IMR-90 (cell line): ENCODE measurements at regions not wholly inside any gene's neighbourhood (a gene's known extent, or its start where the extent isn't known, plus 50 kb on each side); places are given as distances from the start of the nearest gene placed in this dataset.
A peak's percentile ranks its signal among the peaks of the same experiment; 100 is the strongest.

ENCODE experiments used
- ATAC-seq: fragments of 200-7000 bp; cut with Tn5 transposase; 2 replicates; pipeline ENCODE4 v1.9.1; 2020; ENCODE audit warnings: low read depth, mild to moderate bottlenecking, moderate library complexity
- BruUV-seq: library from RNA; stranded (reverse); fragments of 400-500 nt; replicated peaks from 2 replicates; lab custom pipeline; 2021; lab: Mats Ljungman, UMichigan
- CTCF ChIA-PET: fragments of 300-600 bp; formaldehyde crosslinking; extraction: SDS; loops from one replicate; lab custom pipeline; 2021; ENCODE audit warnings: antibody characterized with exemption; lab: Yijun Ruan, JAX
- POLR2A ChIA-PET: fragments of 300-600 bp; sonication (Branson Sonifier 250); formaldehyde crosslinking; loops from one replicate; lab custom pipeline; 2022; ENCODE audit warnings: antibody characterized with exemption; ENCODE audit not compliant: unreplicated experiment; lab: Charles Lee
- DNase-seq: peaks from one replicate; pipeline ENCODE4 v3.0.0; 2013
- H2AFZ ChIP-seq: replicated peaks from 2 replicates; pipeline ENCODE3; 2013; ENCODE audit warnings: low read length, mild to moderate bottlenecking; ENCODE audit not compliant: poor library complexity
- H2AK5ac ChIP-seq: 2 replicates; pipeline ENCODE4 v1.6.1; 2013; ENCODE audit warnings: low read depth, low read length, inconsistent platforms
- H2AK9ac ChIP-seq: replicated peaks from 2 replicates; pipeline ENCODE3; 2013; ENCODE audit warnings: mild to moderate bottlenecking, low read depth, low read length, moderate library complexity; ENCODE audit not compliant: poor library complexity
- H2BK120ac ChIP-seq: 2 replicates; pipeline ENCODE4 v1.6.1; 2013; ENCODE audit warnings: low read depth, low read length, inconsistent platforms
- H2BK15ac ChIP-seq: 3 replicates; pipeline ENCODE4 v1.6.1; 2013; ENCODE audit warnings: low read depth, low read length, inconsistent platforms
- H2BK20ac ChIP-seq: 2 replicates; pipeline ENCODE4 v1.6.1; 2013; ENCODE audit warnings: low read depth, mild to moderate bottlenecking, inconsistent platforms, low read length, moderate library complexity
- H2BK5ac ChIP-seq: 2 replicates; pipeline ENCODE4 v1.6.1; 2013; ENCODE audit warnings: mild to moderate bottlenecking, low read depth, low read length, inconsistent platforms; ENCODE audit not compliant: poor library complexity, severe bottlenecking
- H3K14ac ChIP-seq: replicated peaks from 2 replicates; pipeline ENCODE4 v1.6.1; 2013; ENCODE audit warnings: low read depth, low read length, inconsistent platforms
- H3K18ac ChIP-seq: 2 replicates; pipeline ENCODE4 v1.6.1; 2013; ENCODE audit warnings: low read depth, low read length, control low read depth
- H3K23ac ChIP-seq: 2 replicates; pipeline ENCODE4 v1.6.1; 2013; ENCODE audit warnings: low read depth, low read length, inconsistent platforms
- H3K27ac ChIP-seq: 2 replicates; pipeline ENCODE4 v1.5.1; 2013; ENCODE audit warnings: mild to moderate bottlenecking, control low read depth, low read length; ENCODE audit not compliant: insufficient read depth
- H3K27me3 ChIP-seq: 2 replicates; pipeline ENCODE4 v1.6.1; 2013; ENCODE audit warnings: low read length; ENCODE audit not compliant: control insufficient read depth, insufficient read depth
- H3K36me3 ChIP-seq: 2 replicates; pipeline ENCODE4 v1.6.1; 2013; ENCODE audit warnings: low read length, mixed read lengths; ENCODE audit not compliant: control insufficient read depth, insufficient read depth
- H3K4ac ChIP-seq: 2 replicates; pipeline ENCODE4 v1.6.1; 2013; ENCODE audit warnings: low read depth, low read length, inconsistent platforms
- H3K4me1 ChIP-seq: 2 replicates; pipeline ENCODE4 v1.6.1; 2013; ENCODE audit warnings: low read length, mixed read lengths; ENCODE audit not compliant: control insufficient read depth, insufficient read depth
- H3K4me2 ChIP-seq: 2 replicates; pipeline ENCODE4 v1.6.1; 2013; ENCODE audit warnings: low read depth, mild to moderate bottlenecking, control low read depth, low read length, moderate library complexity
- H3K4me3 ChIP-seq: 2 replicates; pipeline ENCODE4 v1.5.1; 2013; ENCODE audit warnings: low read depth, mild to moderate bottlenecking, control low read depth, low read length, moderate library complexity; ENCODE audit not compliant: insufficient read depth
- H3K56ac ChIP-seq: 2 replicates; pipeline ENCODE4 v1.6.1; 2013; ENCODE audit warnings: low read length, inconsistent platforms; ENCODE audit not compliant: insufficient read depth; ENCODE audit errors: extremely low read depth
- H3K79me1 ChIP-seq, 2 experiments: 2 replicates each; pipeline ENCODE4 v1.6.1; 2013; ENCODE audit warnings: low read length in 2 of 2, inconsistent platforms in 1 of 2, low read depth in 1 of 2
- H3K9ac ChIP-seq: 2 replicates; pipeline ENCODE4 v1.6.1; 2013; ENCODE audit warnings: low read depth, low read length, control low read depth
- H3K9me1 ChIP-seq: 2 replicates; pipeline ENCODE4 v1.6.1; 2013; ENCODE audit warnings: low read length, inconsistent platforms; ENCODE audit not compliant: insufficient read depth
- H3K9me3 ChIP-seq: 2 replicates; pipeline ENCODE4 v1.6.1; 2013; ENCODE audit warnings: low read length; ENCODE audit not compliant: control insufficient read depth, insufficient read depth
- H4K20me1 ChIP-seq: 2 replicates; pipeline ENCODE4 v1.6.1; 2013; ENCODE audit warnings: low read length, inconsistent platforms; ENCODE audit not compliant: insufficient read depth
- H4K5ac ChIP-seq: 2 replicates; pipeline ENCODE4 v1.6.1; 2013; ENCODE audit warnings: mild to moderate bottlenecking, low read depth, low read length, control low read depth
- H4K8ac ChIP-seq, 2 experiments: 2 replicates each; pipeline ENCODE4 v1.6.1; 2013; ENCODE audit warnings: low read depth in 2 of 2, low read length in 2 of 2, control low read depth in 1 of 2, inconsistent platforms in 1 of 2
- H4K91ac ChIP-seq: 2 replicates; pipeline ENCODE4 v1.6.1; 2013; ENCODE audit warnings: low read depth, low read length, inconsistent platforms; ENCODE audit not compliant: insufficient read depth
- RAD21 ChIP-seq: IDR thresholded peaks from 2 replicates; pipeline ENCODE4 v1.6.1; 2012; ENCODE audit warnings: low read length, improper control_type of control experiment
- RFX5 ChIP-seq: IDR thresholded peaks from 2 replicates; pipeline ENCODE4 v1.8.0; 2012; ENCODE audit warnings: low read depth, mild to moderate bottlenecking, low read length, moderate library complexity
- SMC3 ChIP-seq: fragments of 150-350 bp; IDR thresholded peaks from 2 replicates; pipeline ENCODE4 v1.6.1; 2016; ENCODE audit warnings: low read depth, mild to moderate bottlenecking, antibody characterized with exemption, low read length, moderate library complexity
- dilution Hi-C: fragments of 300-500 bp; cut with HindIII; formaldehyde crosslinking; loops from one replicate; pipeline ENCODE4 v1.14.3; 2018; ENCODE audit warnings: low sequenced_read_pairs; ENCODE audit not compliant: unreplicated experiment
- in situ Hi-C: fragments of 300-500 bp; cut with MboI; formaldehyde crosslinking; loops from 3 replicates; pipeline ENCODE4 v1.14.3; 2019; ENCODE audit warnings: low sequenced_read_pairs, inconsistent platforms, mixed read lengths
- intact Hi-C: fragments of 100-400 bp; cut with micrococcal nuclease; formaldehyde crosslinking; loops from 2 replicates; pipeline ENCODE4 v1.10.0; 2022
- TF ChIP-seq, protein P1 (sequence below): fragments of 150-350 bp; IDR thresholded peaks from 2 replicates; pipeline ENCODE4 v1.6.1; 2017; ENCODE audit warnings: mild to moderate bottlenecking, antibody characterized with exemption, low read length, low read depth
- TF ChIP-seq, protein P2 (sequence below): fragments of 150-350 bp; IDR thresholded peaks from 2 replicates; pipeline ENCODE4 v1.6.1; 2016; ENCODE audit warnings: low read depth, mild to moderate bottlenecking, low read length, moderate library complexity, borderline replicate concordance
- TF ChIP-seq, protein P3 (sequence below): conservative IDR thresholded peaks from 2 replicates; pipeline ENCODE4 v1.5.1; 2012; ENCODE audit warnings: mild to moderate bottlenecking, low read depth, low read length, improper control_type of control experiment

DNA sequence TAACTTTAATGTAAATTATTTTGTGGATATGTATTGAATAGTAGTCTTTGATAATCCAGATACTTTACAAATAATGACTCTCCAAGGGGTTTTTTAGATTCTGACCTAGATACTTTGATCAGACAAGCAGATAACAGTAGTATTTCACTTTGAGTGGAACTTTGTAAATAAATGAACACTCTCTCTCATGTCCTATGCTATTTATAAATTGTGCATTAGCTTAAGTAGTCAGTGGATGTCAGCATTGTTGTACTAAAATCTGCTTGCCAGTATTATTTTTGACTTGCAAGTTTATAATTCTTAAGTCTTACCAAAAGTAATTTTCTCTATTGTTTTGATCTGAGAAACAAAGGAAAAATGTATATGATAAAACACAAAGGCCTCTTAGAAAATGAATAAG, 1113.1 kb upstream of the NRXN1 start:
- BruUV-seq = no TSS peak
- no peak overlapping the region for H3K18ac ChIP-seq
- no peak overlapping the region for H2AK9ac ChIP-seq
- no peak overlapping the region for H3K56ac ChIP-seq
- no peaks in the 10 kb centered on the region for H3K79me1 ChIP-seq
- no peaks in the 10 kb centered on the region for H3K36me3 ChIP-seq
- TF ChIP-seq RFX5 = no peak
- TF ChIP-seq, protein P1, sequence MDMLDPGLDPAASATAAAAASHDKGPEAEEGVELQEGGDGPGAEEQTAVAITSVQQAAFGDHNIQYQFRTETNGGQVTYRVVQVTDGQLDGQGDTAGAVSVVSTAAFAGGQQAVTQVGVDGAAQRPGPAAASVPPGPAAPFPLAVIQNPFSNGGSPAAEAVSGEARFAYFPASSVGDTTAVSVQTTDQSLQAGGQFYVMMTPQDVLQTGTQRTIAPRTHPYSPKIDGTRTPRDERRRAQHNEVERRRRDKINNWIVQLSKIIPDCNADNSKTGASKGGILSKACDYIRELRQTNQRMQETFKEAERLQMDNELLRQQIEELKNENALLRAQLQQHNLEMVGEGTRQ = no peak
- peak; percentile 48 for TF ChIP-seq RAD21
- TF ChIP-seq, protein P2, sequence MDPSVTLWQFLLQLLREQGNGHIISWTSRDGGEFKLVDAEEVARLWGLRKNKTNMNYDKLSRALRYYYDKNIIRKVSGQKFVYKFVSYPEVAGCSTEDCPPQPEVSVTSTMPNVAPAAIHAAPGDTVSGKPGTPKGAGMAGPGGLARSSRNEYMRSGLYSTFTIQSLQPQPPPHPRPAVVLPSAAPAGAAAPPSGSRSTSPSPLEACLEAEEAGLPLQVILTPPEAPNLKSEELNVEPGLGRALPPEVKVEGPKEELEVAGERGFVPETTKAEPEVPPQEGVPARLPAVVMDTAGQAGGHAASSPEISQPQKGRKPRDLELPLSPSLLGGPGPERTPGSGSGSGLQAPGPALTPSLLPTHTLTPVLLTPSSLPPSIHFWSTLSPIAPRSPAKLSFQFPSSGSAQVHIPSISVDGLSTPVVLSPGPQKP = no peak
- TF ChIP-seq SMC3 = peak; percentile 19; the same call in 1 of the 2 replicates
- TF ChIP-seq, protein P3, sequence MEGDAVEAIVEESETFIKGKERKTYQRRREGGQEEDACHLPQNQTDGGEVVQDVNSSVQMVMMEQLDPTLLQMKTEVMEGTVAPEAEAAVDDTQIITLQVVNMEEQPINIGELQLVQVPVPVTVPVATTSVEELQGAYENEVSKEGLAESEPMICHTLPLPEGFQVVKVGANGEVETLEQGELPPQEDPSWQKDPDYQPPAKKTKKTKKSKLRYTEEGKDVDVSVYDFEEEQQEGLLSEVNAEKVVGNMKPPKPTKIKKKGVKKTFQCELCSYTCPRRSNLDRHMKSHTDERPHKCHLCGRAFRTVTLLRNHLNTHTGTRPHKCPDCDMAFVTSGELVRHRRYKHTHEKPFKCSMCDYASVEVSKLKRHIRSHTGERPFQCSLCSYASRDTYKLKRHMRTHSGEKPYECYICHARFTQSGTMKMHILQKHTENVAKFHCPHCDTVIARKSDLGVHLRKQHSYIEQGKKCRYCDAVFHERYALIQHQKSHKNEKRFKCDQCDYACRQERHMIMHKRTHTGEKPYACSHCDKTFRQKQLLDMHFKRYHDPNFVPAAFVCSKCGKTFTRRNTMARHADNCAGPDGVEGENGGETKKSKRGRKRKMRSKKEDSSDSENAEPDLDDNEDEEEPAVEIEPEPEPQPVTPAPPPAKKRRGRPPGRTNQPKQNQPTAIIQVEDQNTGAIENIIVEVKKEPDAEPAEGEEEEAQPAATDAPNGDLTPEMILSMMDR = peak; percentile 40
- no peak overlapping the region for H2BK5ac ChIP-seq
- no peaks in the 10 kb centered on the region for H4K20me1 ChIP-seq
- dilution Hi-C loops = no loop called here
- no peaks in the 10 kb centered on the region for H3K9me1 ChIP-seq
- ATAC-seq (peak; percentile 56), DNase-seq (peak; percentile 47)
- ChIA-PET POLR2A (no interaction called here), CTCF (no interaction called here)
- H2AFZ ChIP-seq = no peak overlapping the region
- H2BK15ac ChIP-seq = no peak overlapping the region
- H3K4me2 ChIP-seq = no peak overlapping the region
- no peak overlapping the region for H2BK120ac ChIP-seq
- H4K5ac ChIP-seq = no peak overlapping the region
- no peaks in the 10 kb centered on the region for H3K27me3 ChIP-seq
- no peak overlapping the region for H3K4me3 ChIP-seq
- no peak overlapping the region for H4K91ac ChIP-seq
- no peak overlapping the region for H3K9ac ChIP-seq
- H2AK5ac ChIP-seq = no peak overlapping the region
- in situ Hi-C loops = no loop called here
- no peak overlapping the region for H3K27ac ChIP-seq
- H3K4ac ChIP-seq = no peak overlapping the region
- H4K8ac ChIP-seq = no peak overlapping the region
- no peak overlapping the region for H2BK20ac ChIP-seq
- no peaks in the 10 kb centered on the region for H3K4me1 ChIP-seq
- no peaks in the 10 kb centered on the region for H3K9me3 ChIP-seq
- no peak overlapping the region for H3K14ac ChIP-seq
- intact Hi-C loops = loop anchor here (5.0 to 10.0 kb wide), 3 partner anchors 470 to 1600 kb away; no protein-coding TSS in a partner anchor
- H3K23ac ChIP-seq = no peak overlapping the region
